PC-3 (cell line): ENCODE measurements at regions not wholly inside any gene's neighbourhood (a gene's known extent, or its start where the extent isn't known, plus 50 kb on each side); places are given as distances from the start of the nearest gene placed in this dataset.

ENCODE experiments used
- EZH2phosphoT487 ChIP-seq: fragments of 300-600 bp; sonication (generic); IDR thresholded peaks from 2 replicates; pipeline ENCODE4 v1.6.1; 2018; ENCODE audit warnings: mild to moderate bottlenecking, antibody characterized with exemption, low read length, borderline replicate concordance
- TF ChIP-seq, protein P1 (sequence below): fragments of 300-600 bp; sonication (generic); conservative IDR thresholded peaks from 2 replicates; pipeline ENCODE4 v1.5.1; 2017; ENCODE audit warnings: antibody characterized with exemption, low read depth, mild to moderate bottlenecking, low read length

DNA sequence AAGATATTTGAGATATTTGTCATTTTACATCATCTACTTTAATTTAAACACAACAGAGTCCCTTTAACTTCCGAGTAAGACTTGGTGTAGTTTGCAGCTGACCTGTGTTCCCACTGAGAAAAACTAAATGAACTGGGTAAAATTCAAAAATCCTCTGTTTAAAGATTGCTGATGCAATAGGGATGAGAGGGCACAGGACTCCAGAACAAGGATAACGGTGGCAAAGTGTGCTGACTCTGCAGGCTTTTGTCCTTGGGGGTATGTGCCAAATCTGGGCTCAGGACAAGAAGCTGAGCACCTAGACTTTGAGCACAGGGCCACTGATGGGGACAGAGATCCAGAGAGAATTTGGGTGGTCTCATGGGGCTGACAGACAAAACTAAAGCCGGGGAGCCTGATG, 156.8 kb downstream of the CCDC71L start:
- TF ChIP-seq EZH2phosphoT487, result no peak
- TF ChIP-seq, protein P1, sequence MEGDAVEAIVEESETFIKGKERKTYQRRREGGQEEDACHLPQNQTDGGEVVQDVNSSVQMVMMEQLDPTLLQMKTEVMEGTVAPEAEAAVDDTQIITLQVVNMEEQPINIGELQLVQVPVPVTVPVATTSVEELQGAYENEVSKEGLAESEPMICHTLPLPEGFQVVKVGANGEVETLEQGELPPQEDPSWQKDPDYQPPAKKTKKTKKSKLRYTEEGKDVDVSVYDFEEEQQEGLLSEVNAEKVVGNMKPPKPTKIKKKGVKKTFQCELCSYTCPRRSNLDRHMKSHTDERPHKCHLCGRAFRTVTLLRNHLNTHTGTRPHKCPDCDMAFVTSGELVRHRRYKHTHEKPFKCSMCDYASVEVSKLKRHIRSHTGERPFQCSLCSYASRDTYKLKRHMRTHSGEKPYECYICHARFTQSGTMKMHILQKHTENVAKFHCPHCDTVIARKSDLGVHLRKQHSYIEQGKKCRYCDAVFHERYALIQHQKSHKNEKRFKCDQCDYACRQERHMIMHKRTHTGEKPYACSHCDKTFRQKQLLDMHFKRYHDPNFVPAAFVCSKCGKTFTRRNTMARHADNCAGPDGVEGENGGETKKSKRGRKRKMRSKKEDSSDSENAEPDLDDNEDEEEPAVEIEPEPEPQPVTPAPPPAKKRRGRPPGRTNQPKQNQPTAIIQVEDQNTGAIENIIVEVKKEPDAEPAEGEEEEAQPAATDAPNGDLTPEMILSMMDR, result no peak
